ENCODE measurements at regions not wholly inside any gene's neighbourhood (a gene's known extent, or its start where the extent isn't known, plus 50 kb on each side); places are given as distances from the start of the nearest gene placed in this dataset.
"Not testable (repeated sequence)": the region's sequence is repeated elsewhere in the genome, so short reads cannot be mapped to it uniquely, and the experiment has no call there.

- DNase-seq: no peak
These were observed 172.6 kb upstream of the KIF2A start for GRCh38 chr5:62133426-62133825.

GRCh38 chr5:62134811-62135210, 171.2 kb upstream of the KIF2A start:
- no peak for DNase-seq

GRCh38 chr5:62137628-62138027, 168.4 kb upstream of the KIF2A start:
- DNase-seq: no peak

GRCh38 chr5:62138607-62139006, 167.4 kb upstream of the KIF2A start:
- no peak for DNase-seq

- no peak for DNase-seq
These were observed 166.3 kb upstream of the KIF2A start for GRCh38 chr5:62139741-62140140.

- no peak for DNase-seq
These were observed 163.7 kb upstream of the KIF2A start for GRCh38 chr5:62142351-62142750.

- DNase-seq: no peak
These were observed 162.5 kb upstream of the KIF2A start for GRCh38 chr5:62143268-62144229.

- DNase-seq: no peak
These were observed 161.5 kb upstream of the KIF2A start for GRCh38 chr5:62144401-62145022.

- DNase-seq: no peak
These were observed 156.1 kb upstream of the KIF2A start for GRCh38 chr5:62149879-62150278.

- peak; percentile 52 for DNase-seq
These were observed 153.5 kb upstream of the KIF2A start for GRCh38 chr5:62152394-62153087.

GRCh38 chr5:62154758-62155157, 151.2 kb upstream of the KIF2A start:
- DNase-seq: no peak

GRCh38 chr5:62155988-62156387, 150.0 kb upstream of the KIF2A start:
- DNase-seq: no peak

GRCh38 chr5:62167561-62168057, 138.4 kb upstream of the KIF2A start:
- DNase-seq: no peak

- no peak for DNase-seq
These were observed 137.3 kb upstream of the KIF2A start for GRCh38 chr5:62168506-62169281.

GRCh38 chr5:62178258-62178657, 127.7 kb upstream of the KIF2A start:
- DNase-seq: no peak

GRCh38 chr5:62182802-62183201, 123.2 kb upstream of the KIF2A start:
- no peak for DNase-seq

- no peak for DNase-seq
These were observed 122.3 kb upstream of the KIF2A start for GRCh38 chr5:62183727-62184126.

- DNase-seq: no peak
These were observed 121.6 kb upstream of the KIF2A start for GRCh38 chr5:62184444-62184843.

GRCh38 chr5:62190173-62190572, 115.8 kb upstream of the KIF2A start:
- DNase-seq: no peak

- DNase-seq: no peak
These were observed 115.1 kb upstream of the KIF2A start for GRCh38 chr5:62190931-62191330.

GRCh38 chr5:62192958-62193357, 113.0 kb upstream of the KIF2A start:
- DNase-seq: no peak

GRCh38 chr5:62196532-62196931, 109.5 kb upstream of the KIF2A start:
- DNase-seq: not testable (repeated sequence)

- DNase-seq: no peak
These were observed 108.3 kb upstream of the KIF2A start for GRCh38 chr5:62197697-62198096.
